H1 (cell line): ENCODE measurements at regions not wholly inside any gene's neighbourhood (a gene's known extent, or its start where the extent isn't known, plus 50 kb on each side); places are given as distances from the start of the nearest gene placed in this dataset.
A peak's percentile ranks its signal among the peaks of the same experiment; 100 is the strongest.

Experiments used
- CTCF ChIA-PET: fragments of 300-600 bp; sonication (Branson Sonifier 250); formaldehyde crosslinking; loops from one replicate; lab custom pipeline; 2021; ENCODE audit not compliant: partially characterized antibody; lab: Charles Lee
- POLR2A ChIA-PET: fragments of 300-600 bp; sonication (Branson Sonifier 250); formaldehyde crosslinking; loops from one replicate; lab custom pipeline; 2021; ENCODE audit warnings: inconsistent platforms; ENCODE audit not compliant: partially characterized antibody; lab: Charles Lee
- DNase-seq, 2 experiments: peaks; one replicate each; pipeline versions ENCODE4 v3.0.0 to v3.0.0-alpha.2; 2010 to 2022; ENCODE audit warnings: low spot score in 2 of 2, low read depth in 1 of 2, mixed read lengths in 1 of 2
- FAIRE-seq: peaks from 2 replicates; lab custom pipeline; 2011; peaks lifted over from hg19 to GRCh38; lab: Jason Lieb, UNC
- H2AFZ ChIP-seq: 2 replicates; pipeline ENCODE4 v1.8.1; 2012; ENCODE audit warnings: low read length, inconsistent platforms
- H2AK5ac ChIP-seq: 2 replicates; pipeline ENCODE4 v1.6.1; 2013; ENCODE audit warnings: low read depth, low read length
- H2BK120ac ChIP-seq: replicated peaks from 2 replicates; pipeline ENCODE3; 2013; ENCODE audit warnings: low read depth, low read length, inconsistent platforms
- H2BK12ac ChIP-seq: 2 replicates; pipeline ENCODE4 v1.6.1; 2013; ENCODE audit warnings: low read depth, low read length
- H2BK15ac ChIP-seq: 2 replicates; pipeline ENCODE4 v1.6.1; 2013; ENCODE audit warnings: low read length
- H2BK20ac ChIP-seq: 2 replicates; pipeline ENCODE4 v1.6.1; 2013; ENCODE audit warnings: low read length
- H2BK5ac ChIP-seq: 2 replicates; pipeline ENCODE4 v1.6.1; 2013; ENCODE audit warnings: low read depth, low read length
- H3K14ac ChIP-seq: 2 replicates; pipeline ENCODE4 v1.6.1; 2013; ENCODE audit warnings: inconsistent platforms; ENCODE audit not compliant: insufficient read length
- H3K18ac ChIP-seq: 2 replicates; pipeline ENCODE4 v1.6.1; 2013; ENCODE audit warnings: low read length; ENCODE audit errors: extremely low read depth
- H3K23ac ChIP-seq: 2 replicates; pipeline ENCODE4 v1.6.1; 2013; ENCODE audit warnings: inconsistent platforms; ENCODE audit not compliant: insufficient read length
- H3K23me2 ChIP-seq: 2 replicates; pipeline ENCODE4 v1.6.1; 2013; ENCODE audit warnings: low read depth, low read length
- H3K27ac ChIP-seq: 2 replicates; pipeline ENCODE4 v1.6.1; 2011; ENCODE audit warnings: low read depth, low read length, inconsistent platforms
- H3K27me3 ChIP-seq, 4 experiments: replicated peaks in 1 of 4; 1 replicate in 1 of 4; 2 replicates in 3 of 4; pipeline versions ENCODE4 v1.6.1 to v1.8.1; 2011 to 2013; ENCODE audit warnings: low read length in 3 of 4, mild to moderate bottlenecking in 3 of 4, inconsistent platforms in 2 of 4, mixed read lengths in 2 of 4, moderate library complexity in 1 of 4; ENCODE audit not compliant: control insufficient read depth in 3 of 4, insufficient read depth in 3 of 4; ENCODE audit errors: extremely low read depth in 1 of 4
- H3K36me3 ChIP-seq, 4 experiments: 2 replicates each; pipeline versions ENCODE4 v1.6.1 to v1.8.1; 2011 to 2013; ENCODE audit warnings: mild to moderate bottlenecking in 4 of 4, low read length in 3 of 4, moderate library complexity in 2 of 4, control low read depth in 1 of 4, inconsistent platforms in 1 of 4; ENCODE audit not compliant: insufficient read depth in 4 of 4, control insufficient read depth in 2 of 4
- H3K4ac ChIP-seq: replicated peaks from 2 replicates; pipeline ENCODE3; 2013; ENCODE audit warnings: low read length, low read depth, mixed read lengths, inconsistent platforms; ENCODE audit not compliant: insufficient read length
- H3K4me1 ChIP-seq, 4 experiments: replicated peaks in 1 of 4; 1 replicate in 1 of 4; 2 replicates in 3 of 4; pipeline versions ENCODE4 v1.6.1 to v1.8.1; 2011 to 2013; ENCODE audit warnings: low read length in 3 of 4, inconsistent platforms in 2 of 4, mixed read lengths in 1 of 4; ENCODE audit not compliant: insufficient read depth in 4 of 4, control insufficient read depth in 3 of 4
- H3K4me2 ChIP-seq, 2 experiments: 2 replicates each; pipeline versions ENCODE4 v1.6.1 to v1.8.1; 2011 to 2013; ENCODE audit warnings: low read depth in 2 of 2, low read length in 2 of 2, control low read depth in 1 of 2, inconsistent platforms in 1 of 2, mild to moderate bottlenecking in 1 of 2; ENCODE audit not compliant: insufficient read depth in 1 of 2
- H3K4me3 ChIP-seq, 4 experiments: fragments of 200-600, 300-600 bp in 1 of 4; sonication (generic), shearing (Covaris generic), sonication (Bioruptor Twin) in 1 of 4; 2 replicates each; pipeline versions ENCODE4 v1.5.1 to v1.8.1; 2011 to 2016; ENCODE audit warnings: low read length in 4 of 4, low read depth in 3 of 4, control low read depth in 2 of 4, inconsistent platforms in 2 of 4, mild to moderate bottlenecking in 2 of 4, mixed read lengths in 1 of 4, moderate library complexity in 1 of 4; ENCODE audit not compliant: insufficient read depth in 2 of 4; ENCODE audit errors: extremely low read depth in 1 of 4
- H3K56ac ChIP-seq: replicated peaks from 2 replicates; pipeline ENCODE3; 2013; ENCODE audit warnings: low read depth, mild to moderate bottlenecking, mixed read lengths, low read length, inconsistent platforms; ENCODE audit not compliant: insufficient read length
- H3K79me1 ChIP-seq: 2 replicates; pipeline ENCODE4 v1.6.1; 2013; ENCODE audit warnings: low read depth, low read length, control low read depth
- H3K79me2 ChIP-seq, 2 experiments: 2 replicates each; pipeline versions ENCODE4 v1.6.1 to v1.8.1; 2012 to 2013; ENCODE audit warnings: low read length in 2 of 2, mild to moderate bottlenecking in 2 of 2, inconsistent platforms in 1 of 2; ENCODE audit not compliant: insufficient read depth in 2 of 2, control insufficient read depth in 1 of 2
- H3K9ac ChIP-seq, 4 experiments: replicated peaks in 1 of 4; 1 replicate in 1 of 4; 2 replicates in 3 of 4; pipeline versions ENCODE4 v1.6.1 to v1.8.1; 2011 to 2013; ENCODE audit warnings: low read depth in 3 of 4, low read length in 3 of 4, control low read depth in 2 of 4, mild to moderate bottlenecking in 2 of 4, moderate library complexity in 2 of 4, inconsistent platforms in 1 of 4; ENCODE audit errors: extremely low read depth in 1 of 4
- H3K9me3 ChIP-seq, 2 experiments: 2 replicates each; pipeline versions ENCODE4 v1.6.1 to v1.8.1; 2012 to 2013; ENCODE audit warnings: mild to moderate bottlenecking in 2 of 2, moderate library complexity in 2 of 2, control low read depth in 1 of 2, inconsistent platforms in 1 of 2, low read depth in 1 of 2, low read length in 1 of 2, mixed read lengths in 1 of 2; ENCODE audit not compliant: insufficient read depth in 2 of 2
- H4K20me1 ChIP-seq, 2 experiments: replicated peaks in 1 of 2; 2 replicates each; pipeline versions ENCODE3 to v1.8.1; 2011 to 2013; ENCODE audit warnings: inconsistent platforms in 2 of 2, low read length in 2 of 2, mild to moderate bottlenecking in 1 of 2; ENCODE audit not compliant: insufficient read depth in 2 of 2, control insufficient read depth in 1 of 2
- H4K5ac ChIP-seq: 2 replicates; pipeline ENCODE4 v1.6.1; 2013; ENCODE audit warnings: low read length, low read depth, mixed read lengths, inconsistent platforms; ENCODE audit not compliant: insufficient read length
- H4K8ac ChIP-seq: 2 replicates; pipeline ENCODE4 v1.8.0; 2013; ENCODE audit warnings: mild to moderate bottlenecking, moderate library complexity, low read length, inconsistent platforms; ENCODE audit not compliant: insufficient read depth; ENCODE audit errors: extremely low read depth
- H4K91ac ChIP-seq: replicated peaks from 2 replicates; pipeline ENCODE3; 2013; ENCODE audit warnings: low read length, mixed read lengths, inconsistent platforms; ENCODE audit not compliant: insufficient read length
- ASH2L ChIP-seq: fragments of 200-600, 300-600 bp; sonication (generic); IDR thresholded peaks from one replicate; pipeline ENCODE4 v1.7.1; 2017; ENCODE audit warnings: low read length
- EGR1 ChIP-seq: IDR thresholded peaks from 2 replicates; pipeline ENCODE4 v1.6.1; 2011; ENCODE audit warnings: low read depth, low read length, borderline replicate concordance
- HDAC6 ChIP-seq: IDR thresholded peaks from one replicate; pipeline ENCODE4 v1.7.1; 2012; ENCODE audit warnings: low read depth, mild to moderate bottlenecking, inconsistent platforms, low read length, moderate library complexity
- NANOG ChIP-seq: IDR thresholded peaks from 2 replicates; pipeline ENCODE4 v1.6.1; 2011; ENCODE audit warnings: low read length, low read depth, mild to moderate bottlenecking, inconsistent platforms; ENCODE audit not compliant: insufficient read depth, poor library complexity, severe bottlenecking
- POLR2A ChIP-seq, 2 experiments: IDR thresholded peaks; 1 replicate in 1 of 2; 2 replicates in 1 of 2; pipeline ENCODE4 v1.6.1; 2011; ENCODE audit warnings: low read depth in 2 of 2, low read length in 2 of 2, mild to moderate bottlenecking in 2 of 2; ENCODE audit errors: control extremely low read depth in 1 of 2
- POLR2AphosphoS5 ChIP-seq: IDR thresholded peaks from 2 replicates; pipeline ENCODE4 v1.6.1; 2011; ENCODE audit warnings: low read depth, low read length
- RBBP5 ChIP-seq: IDR thresholded peaks from 2 replicates; pipeline ENCODE4 v1.7.1; 2012; ENCODE audit warnings: low read depth, mild to moderate bottlenecking, inconsistent platforms, low read length, moderate library complexity, borderline replicate concordance
- SAP30 ChIP-seq: fragments of 300-600 bp; sonication (generic); IDR thresholded peaks from 2 replicates; pipeline ENCODE4 v1.7.1; 2012; ENCODE audit warnings: low read length, moderate library complexity, mild to moderate bottlenecking, inconsistent platforms; ENCODE audit not compliant: insufficient read depth, insufficient replicate concordance
- SIN3A ChIP-seq, 2 experiments: IDR thresholded peaks in 1 of 2; conservative IDR thresholded peaks in 1 of 2; 2 replicates each; pipeline ENCODE4 v1.6.1; 2011 to 2012; ENCODE audit warnings: low read length in 2 of 2, improper control_type of control experiment in 1 of 2, low read depth in 1 of 2, mild to moderate bottlenecking in 1 of 2
- SIX5 ChIP-seq: IDR thresholded peaks from 2 replicates; pipeline ENCODE4 v1.6.1; 2011; ENCODE audit warnings: mild to moderate bottlenecking, low read depth, low read length
- WGBS, 2 experiments: shearing (Covaris generic) in 1 of 2; methylation state at CpG; one replicate each; pipeline versions ENCODE4 v1.1.6 to v1.1.7; 2013 to 2015; ENCODE audit warnings: low lambda C conversion rate in 2 of 2, mixed read lengths in 2 of 2, inconsistent platforms in 1 of 2, low coverage in 1 of 2, missing lambda C conversion rate in 1 of 2; ENCODE audit not compliant: insufficient replicate concordance in 2 of 2, insufficient coverage in 1 of 2, insufficient read length in 1 of 2; ENCODE audit errors: extremely low coverage in 1 of 2, missing lambda C conversion rate in 1 of 2; 5-methylcytosine and 5-hydroxymethylcytosine counted together

- Histone ChIP-seq H3K79me2 (no peaks in the 10 kb centered on the region), H4K5ac (peak overlapping the region; percentile 80), H3K36me3 (no peaks in the 10 kb centered on the region), H3K27ac (no peak overlapping the region), H2AK5ac (no peak overlapping the region), H3K79me1 (no peaks in the 10 kb centered on the region; the same call in 1 of the 2 replicates), H2BK15ac (no peak overlapping the region), H3K4me1 (peaks cover 0 to 20% (median 10%) of the 10 kb centered on the region in 4 experiments; a peak in 5 of 7 replicates), H3K27me3 (peaks cover 0 to 17% (median 8%) of the 10 kb centered on the region in 4 experiments; a peak in 4 of 7 replicates), H3K4ac (peak overlapping the region; percentile 27), H3K14ac (no peak overlapping the region), H3K56ac (peak overlapping the region; percentile 77), H3K18ac (peak overlapping the region; percentile 95), H2AFZ (peak overlapping the region; percentile 54; the same call in 1 of the 2 replicates), H4K91ac (peak overlapping the region; percentile 81), H2BK120ac (peak overlapping the region; percentile 86), H3K9ac (peak overlapping the region in 1 of 4 experiments; percentile 66; a peak in 2 of 7 replicates), H3K4me2 (peak overlapping the region; percentile 94 to 97), H3K4me3 (peak overlapping the region; percentile 50 to 61 (median 58)), H3K9me3 (no peaks in the 10 kb centered on the region; a peak in 1 of 4 replicates), H4K20me1 (no peaks in the 10 kb centered on the region), H3K23ac (no peak overlapping the region), H2BK12ac (peak overlapping the region; percentile 81; the same call in 1 of the 2 replicates), H2BK20ac (peak overlapping the region; percentile 40; the same call in 1 of the 2 replicates), H2BK5ac (peak overlapping the region; percentile 39; the same call in 1 of the 2 replicates), H3K23me2 (peaks cover 11% of the 10 kb centered on the region), H4K8ac (peak overlapping the region; percentile 85)
- DNase-seq (peak in 1 of 2 experiments; percentile 84), FAIRE-seq (no peak)
- 3% methylated on average over 56 of the region's 62 CpGs; no CpG with 5 or more reads in 1 of the 2 experiments for WGBS, 2 experiments
- POLR2A ChIA-PET, result interaction anchor here (0.7 to 1.0 kb wide), 2 partner anchors 22 to 233 kb away, joined by 3 to 4 read pairs; no protein-coding TSS in a partner anchor
- CTCF ChIA-PET, result interaction anchor here (0.6 to 1.9 kb wide), 6 partner anchors 10 to 294 kb away, joined by 3 to 10 read pairs (median 3); no protein-coding TSS in a partner anchor
- peak in 1 of 2 experiments; percentile 24; a peak in 1 of 3 replicates for TF ChIP-seq POLR2A (IDR thresholded peaks at IDR 0.05; ENCODE audit: control extremely low read depth in 1 of 2, low read depth in 2 of 2, low read length in 2 of 2)
- peak in 1 of 2 experiments; percentile 37; a peak in 1 of 4 replicates for TF ChIP-seq SIN3A (conservative IDR thresholded peaks at IDR 0.05 in 1 of 2, IDR thresholded peaks at IDR 0.05 in 1 of 2; ENCODE audit: low read depth in 1 of 2, low read length in 2 of 2)
- TF ChIP-seq HDAC6, result no peak
- TF ChIP-seq SAP30, result no peak
- no peak for TF ChIP-seq NANOG
- peak; percentile 48; the same call in 1 of the 2 replicates for TF ChIP-seq RBBP5
- TF ChIP-seq POLR2AphosphoS5, result no peak
- no peak for TF ChIP-seq SIX5
- TF ChIP-seq ASH2L, result no peak
- no peak for TF ChIP-seq EGR1
These were observed 148.3 kb upstream of the AFDN start for GRCh38 chr6:167678102-167679101.
